GM04503 (cell line): ENCODE measurements at regions not wholly inside any gene's neighbourhood (a gene's known extent, or its start where the extent isn't known, plus 50 kb on each side); places are given as distances from the start of the nearest gene placed in this dataset.
"Not testable (repeated sequence)": the region's sequence is repeated elsewhere in the genome, so short reads cannot be mapped to it uniquely, and the experiment has no call there.

Experiments
- DNase-seq: peaks from one replicate; pipeline ENCODE4 v3.0.0-alpha.2; 2012; ENCODE audit warnings: low read depth

DNA sequence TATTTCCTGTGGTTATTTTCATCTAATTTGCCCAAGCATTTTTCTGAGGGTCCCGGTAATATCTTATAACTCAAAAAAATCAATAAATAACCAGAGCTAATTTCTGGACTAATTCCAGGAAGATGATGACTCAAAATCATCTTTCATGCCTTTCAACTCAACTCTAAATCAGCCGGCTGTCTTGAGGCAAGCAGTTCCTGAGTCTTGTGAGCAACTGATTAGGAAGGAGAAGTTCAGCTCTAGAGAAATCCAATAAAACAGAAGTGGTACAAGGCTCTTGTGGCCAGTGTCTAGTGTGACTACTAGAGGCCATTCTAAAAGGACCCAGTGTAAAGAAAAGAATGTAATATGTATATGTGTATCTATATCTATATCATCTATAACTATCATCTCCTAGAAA is 890.4 kb downstream of the TRIB2 start:
- DNase-seq: no peak

DNA sequence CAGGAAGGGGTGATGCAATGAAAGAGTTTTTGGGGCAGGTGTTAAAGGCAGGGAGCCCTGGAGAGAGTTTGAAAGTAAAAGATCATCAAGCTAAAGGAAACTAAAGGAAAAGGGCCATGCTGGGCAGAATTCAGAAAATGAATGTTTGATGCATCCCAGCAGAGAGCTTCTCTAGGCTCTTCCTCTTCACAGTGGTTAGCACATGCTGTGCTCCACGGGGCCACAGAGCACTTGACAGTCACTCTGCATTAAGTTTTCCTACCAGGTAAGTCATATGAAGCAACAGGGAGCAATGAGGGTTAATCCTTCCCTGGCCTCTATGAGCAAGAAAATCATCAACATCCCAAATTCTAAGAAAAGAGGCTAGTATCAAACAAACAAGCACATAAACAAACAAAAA is 895.2 kb downstream of the TRIB2 start:
- DNase-seq: no peak

DNA sequence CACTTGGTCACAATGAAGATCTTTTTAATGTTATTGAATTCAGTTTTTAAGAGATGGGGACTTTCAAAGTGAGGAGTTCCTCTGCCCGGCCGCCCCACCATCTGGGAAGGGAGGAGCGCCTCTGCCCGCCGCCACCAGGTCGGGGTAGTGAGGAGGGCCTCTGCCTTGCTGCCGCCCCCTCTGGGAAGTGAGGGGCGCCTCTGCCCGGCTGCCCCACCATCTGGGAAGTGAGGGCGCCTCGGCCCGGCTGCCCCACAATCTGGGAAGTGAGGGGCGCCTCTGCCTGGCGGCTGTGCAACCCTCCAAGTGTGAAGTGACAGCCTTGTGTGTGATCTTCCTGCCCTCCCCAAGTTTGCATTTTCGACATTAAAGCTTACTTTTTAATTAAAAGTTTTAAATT is 899.3 kb downstream of the TRIB2 start:
- DNase-seq: no peak

DNA sequence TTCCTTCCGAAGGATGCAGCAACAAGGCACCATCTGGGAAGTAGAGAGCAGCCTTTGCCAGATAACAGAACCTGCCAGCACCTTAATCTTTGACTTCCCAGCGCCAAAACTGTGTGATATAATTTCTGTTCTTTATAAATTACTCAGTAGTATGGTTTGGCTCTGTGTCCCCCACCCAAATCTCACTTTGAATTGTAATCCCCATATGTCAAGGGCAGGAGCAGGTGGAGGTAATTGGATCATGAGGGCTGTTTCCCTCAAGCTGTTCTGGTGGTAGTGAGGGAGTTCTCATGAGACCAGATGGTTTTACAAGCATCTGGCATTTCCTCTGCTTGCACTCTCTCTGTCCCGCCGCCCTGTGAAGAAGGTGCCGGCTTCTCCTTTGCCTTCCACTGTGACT is 899.9 kb downstream of the TRIB2 start:
- DNase-seq: no peak

DNA sequence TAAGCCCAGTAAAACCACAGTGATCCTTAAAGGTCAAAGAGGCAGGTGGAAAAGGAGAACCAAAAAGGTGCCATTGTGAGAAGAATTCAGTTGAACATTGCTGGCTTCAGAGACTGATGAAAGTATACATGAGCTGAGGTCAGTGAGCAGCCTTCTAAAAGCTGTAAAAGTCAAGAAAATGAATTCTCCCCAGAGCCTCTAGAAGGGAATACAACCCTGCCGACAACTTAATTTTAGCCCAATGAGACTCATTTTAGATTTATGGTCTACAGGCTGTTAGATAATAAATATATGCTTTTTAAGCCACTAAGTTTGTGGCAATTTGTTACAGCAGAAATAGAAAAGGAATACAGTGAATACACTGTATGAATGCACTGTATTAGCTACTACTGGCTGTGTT is 911.4 kb downstream of the TRIB2 start:
- no peak for DNase-seq

DNA sequence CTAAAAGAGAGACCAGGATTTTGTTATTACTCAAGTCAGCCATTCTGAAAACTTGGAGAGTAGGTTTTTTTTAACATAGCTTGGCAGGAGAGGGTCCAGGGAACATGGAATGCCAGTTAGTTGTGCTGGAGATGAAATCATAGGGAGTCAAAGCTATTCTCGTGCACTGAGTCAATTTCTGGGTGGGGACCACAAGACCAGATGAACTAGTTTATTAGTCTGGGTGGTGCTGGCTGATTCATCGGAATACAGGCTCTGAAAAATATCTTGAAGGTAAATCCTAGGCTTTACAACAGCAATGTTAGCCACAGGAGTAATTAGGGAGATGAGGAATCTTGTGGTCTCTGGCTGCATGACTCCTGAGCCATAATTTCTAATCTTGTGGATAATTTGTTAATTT is 921.4 kb downstream of the TRIB2 start:
- DNase-seq: no peak

DNA sequence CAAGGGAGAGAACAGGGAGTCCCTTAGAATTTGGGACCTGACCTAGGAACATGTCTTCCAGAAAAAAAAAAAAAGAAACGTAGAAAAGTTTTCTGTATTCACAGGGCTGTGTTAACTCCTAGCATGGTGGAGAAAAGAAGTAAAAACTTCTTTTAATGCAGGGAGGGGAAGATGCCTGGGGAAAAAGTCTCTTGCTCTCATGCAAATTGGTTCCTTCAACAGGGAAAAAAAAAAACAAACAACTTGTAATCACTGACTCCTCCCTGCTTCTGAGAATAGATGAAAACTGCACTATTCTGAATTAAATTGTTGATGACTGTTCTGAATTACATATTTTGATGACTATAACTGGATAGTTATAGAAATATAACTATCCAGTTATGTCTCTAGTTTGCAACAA is 933.2 kb downstream of the TRIB2 start:
- DNase-seq: no peak

DNA sequence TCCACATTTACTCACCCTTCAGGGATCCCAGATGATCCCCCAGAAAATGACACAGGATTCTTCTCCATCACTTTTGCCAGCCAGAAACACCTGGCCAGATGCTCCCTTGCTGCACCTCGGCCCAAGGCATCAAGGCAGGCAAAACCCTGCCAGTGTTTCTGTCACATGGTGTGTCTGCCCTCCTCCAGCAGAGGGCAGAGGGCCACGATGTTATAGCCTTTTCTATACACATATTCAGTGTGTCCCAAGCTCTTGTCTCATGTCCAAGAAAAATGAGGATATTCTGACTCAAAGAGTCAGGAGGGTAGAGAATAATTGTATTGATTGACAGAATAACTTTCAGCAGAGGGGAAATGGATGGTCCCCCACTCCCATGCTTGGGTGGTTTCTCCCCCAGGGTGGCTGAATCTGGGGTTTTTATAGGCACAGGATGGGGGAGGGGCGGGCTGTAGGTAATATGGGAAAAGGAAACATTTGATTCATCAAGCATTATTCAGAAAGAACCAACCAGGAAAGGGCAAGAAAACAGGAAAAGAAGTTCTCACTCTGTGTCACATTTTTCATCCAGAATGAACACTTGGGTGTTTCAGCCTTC is 933.9 kb downstream of the TRIB2 start:
- DNase-seq: no peak

DNA sequence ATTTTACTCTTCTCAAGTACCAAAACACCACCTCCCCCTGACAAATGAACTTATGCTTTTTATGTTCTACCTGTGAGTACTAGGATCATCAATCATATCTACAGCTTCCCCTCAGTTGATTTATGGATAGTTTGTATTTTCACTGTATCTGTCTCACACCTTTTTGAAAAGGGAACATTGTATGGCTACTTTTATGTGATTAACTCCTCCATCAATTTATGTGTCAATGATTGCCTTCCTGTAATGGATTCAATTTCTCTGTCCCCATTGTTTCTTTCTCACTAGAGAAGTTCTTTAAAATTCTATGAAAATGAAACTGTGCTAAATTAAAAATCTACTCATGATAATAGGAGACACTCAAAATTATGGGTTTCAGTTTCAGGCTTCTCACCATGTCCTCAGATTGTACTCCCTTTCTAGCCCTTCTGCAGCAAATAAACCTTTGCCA is 935.0 kb downstream of the TRIB2 start:
- DNase-seq: no peak

DNA sequence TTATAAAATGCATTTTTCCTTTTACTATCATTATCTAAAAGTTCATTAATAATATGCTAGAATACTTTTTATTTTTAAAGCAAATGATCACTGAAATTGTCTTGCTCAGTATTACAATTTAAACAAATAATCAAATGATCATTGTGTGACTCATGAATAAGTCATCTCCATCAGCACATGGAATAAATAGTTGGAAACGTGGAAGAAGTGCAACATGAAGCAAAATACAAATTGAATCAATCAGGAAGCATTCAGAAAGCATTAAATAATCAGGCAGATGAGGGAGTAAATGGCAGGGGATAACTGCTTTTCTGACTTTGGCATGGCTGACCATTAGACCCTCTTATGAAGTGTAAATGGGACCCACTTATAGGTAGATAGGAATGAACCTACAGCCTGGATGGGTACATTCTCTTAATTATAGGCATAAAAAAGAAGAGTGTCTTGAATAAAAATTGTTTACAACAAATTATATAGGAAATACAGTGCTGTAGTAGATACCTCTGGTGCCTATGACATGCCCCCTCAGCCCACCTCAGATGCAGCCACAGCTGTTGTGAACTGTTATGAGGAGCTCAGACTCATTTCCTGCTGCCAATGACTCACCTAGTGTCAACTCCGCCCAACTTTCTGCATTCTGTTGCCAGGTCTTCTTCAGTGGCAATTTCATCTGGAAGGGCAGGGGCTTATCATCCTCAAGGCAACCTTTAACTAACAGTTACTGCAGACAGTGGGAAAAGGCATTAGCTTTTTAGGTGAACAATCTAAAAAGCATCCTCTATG is 936.0 kb downstream of the TRIB2 start:
- DNase-seq: no peak

DNA sequence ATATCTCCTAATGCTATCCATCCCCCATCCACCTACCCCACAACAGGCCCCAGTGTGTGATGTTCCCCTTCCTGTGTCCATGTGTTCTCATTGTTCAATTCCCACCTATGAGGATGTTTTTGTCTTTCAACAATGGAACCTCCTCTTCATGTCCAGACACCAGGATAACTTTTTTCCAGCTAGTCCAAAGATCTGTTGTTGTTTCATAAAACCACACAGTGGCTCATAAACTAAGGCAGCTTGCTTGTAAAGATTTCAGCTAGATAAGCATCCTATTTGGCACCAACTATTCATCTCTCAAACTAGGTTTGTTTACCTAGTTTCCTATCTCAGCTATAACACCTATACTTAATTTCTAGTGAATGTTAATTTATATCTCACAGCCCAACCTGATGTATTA is 937.7 kb downstream of the TRIB2 start:
- no peak for DNase-seq

DNA sequence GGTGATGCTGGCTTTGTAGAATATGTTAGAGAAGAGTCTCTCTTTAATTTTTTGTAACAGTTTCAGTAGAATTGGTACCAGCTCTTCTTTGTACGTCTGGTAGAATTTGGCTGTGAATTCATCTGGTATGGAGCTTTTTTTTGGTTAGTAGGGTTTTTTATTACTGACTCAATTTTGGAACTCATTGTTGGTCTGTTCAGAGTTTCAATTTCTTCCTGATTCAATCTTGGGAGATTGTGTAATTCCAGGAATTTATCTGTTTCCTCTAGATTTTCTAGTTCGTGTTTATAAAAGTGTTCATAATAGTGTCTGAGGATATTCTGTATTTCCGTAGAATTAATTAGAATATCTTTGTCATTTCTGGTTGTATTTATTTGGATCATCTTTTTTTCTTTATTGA is 943.5 kb downstream of the TRIB2 start:
- DNase-seq: no peak

DNA sequence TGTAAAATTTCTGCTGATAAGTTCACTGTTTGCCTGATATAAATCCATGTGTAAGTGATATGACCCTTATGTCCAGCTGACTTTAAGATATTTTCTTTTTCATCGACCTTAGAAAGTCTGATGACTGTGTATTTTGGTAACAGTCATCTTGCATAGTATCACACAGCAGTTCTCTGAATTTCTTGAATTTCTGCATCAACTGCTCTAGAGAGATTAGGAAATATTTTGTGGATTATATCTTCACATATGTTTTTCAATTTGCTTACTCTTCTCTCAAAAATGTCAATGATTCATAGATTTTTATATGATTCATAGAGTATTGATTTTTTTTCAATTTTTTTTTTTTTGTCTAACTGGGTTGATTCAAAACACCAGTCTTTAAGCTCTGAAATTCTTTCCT is 945.3 kb downstream of the TRIB2 start:
- no peak for DNase-seq

DNA sequence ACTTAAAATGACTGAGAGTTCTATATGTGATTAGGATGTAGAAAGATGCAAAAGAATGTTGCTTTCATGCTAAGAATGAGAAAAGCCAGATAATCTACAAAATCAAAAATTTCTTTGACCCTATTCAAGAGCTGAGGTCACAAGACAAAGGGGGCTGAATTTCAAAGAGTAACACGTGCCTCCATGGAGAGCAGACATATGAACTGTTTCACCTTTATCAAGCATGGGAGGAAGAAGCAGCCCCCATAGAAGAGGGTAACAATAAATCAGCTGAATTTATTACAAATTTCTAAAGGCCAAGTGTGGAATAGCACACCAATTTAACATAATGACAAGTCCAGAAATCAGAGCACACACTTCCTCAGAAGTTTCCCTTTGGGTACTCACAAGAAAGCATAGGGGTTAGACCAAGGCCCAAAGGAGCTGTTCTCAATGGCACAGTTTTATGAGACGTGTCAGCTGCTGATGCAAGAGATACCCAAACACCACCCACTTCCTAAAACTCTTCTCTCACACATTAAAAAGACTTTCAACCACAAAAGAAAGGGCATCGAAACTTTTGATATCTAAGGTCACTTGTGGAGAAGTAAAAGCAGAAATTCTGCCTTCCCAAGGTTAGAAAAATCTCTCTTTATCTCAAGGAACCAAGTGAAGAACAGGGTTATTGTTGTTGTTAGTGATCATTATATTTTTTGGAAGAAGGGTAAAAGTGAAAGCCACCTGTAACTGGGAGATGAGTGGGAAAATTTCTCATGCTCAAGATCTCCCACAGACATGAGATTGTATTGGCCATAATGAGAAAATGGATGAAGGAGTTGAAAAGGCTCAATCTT is 950.1 kb downstream of the TRIB2 start:
- DNase-seq: no peak

DNA sequence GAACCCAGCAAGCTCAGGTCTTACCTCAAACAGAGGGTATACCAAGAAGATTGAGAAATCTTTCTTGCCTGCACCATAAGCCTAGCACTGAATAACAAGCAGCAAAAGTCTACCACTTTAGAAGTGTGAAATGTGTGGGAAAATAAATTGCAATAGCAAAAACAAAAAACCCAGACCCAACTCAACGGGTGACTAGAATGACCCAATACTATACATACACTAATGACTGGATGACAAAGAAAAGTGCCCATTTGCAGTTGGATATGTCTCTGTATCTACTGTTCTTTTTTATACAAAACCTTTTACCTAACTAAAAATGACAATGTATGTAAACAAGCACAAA is 950.6 kb downstream of the TRIB2 start:
- no peak for DNase-seq

DNA sequence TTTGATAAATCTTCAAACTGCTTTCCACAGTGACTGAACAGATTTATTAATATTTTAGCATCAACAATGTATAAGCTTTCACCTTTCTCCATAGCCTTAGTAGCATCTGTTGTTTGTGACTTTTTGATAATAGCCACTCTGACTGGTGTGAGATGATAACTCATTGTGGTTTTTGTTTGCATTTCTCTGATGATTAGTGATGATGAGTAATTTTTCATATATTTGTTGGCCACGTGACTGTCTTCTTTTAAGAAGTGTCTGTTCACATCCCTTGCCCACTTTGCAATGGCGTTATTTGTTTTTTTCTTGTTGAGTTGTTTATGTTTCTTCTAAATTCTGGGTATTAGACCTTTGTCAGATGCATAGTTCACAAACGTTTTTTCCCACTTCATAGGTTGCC is 952.9 kb downstream of the TRIB2 start:
- no peak for DNase-seq

DNA sequence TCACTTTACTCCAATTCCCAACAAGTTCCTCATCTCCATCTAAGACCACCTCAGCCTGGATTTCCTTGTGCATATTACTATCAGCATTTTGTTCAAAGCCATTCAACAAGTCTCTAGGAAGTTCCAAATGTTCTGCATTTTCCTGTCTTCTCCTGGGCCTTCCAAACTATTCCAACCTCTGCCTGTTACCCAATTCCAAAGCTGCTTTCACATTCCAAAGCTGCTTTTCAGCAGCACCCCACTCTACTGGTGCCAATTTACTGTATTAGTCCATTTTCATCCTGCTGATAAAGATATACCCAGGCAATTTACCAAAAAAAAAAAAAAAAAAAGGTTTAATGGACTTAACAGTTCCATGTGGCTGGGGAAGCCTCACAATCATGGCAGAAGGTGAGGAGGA is 957.1 kb downstream of the TRIB2 start:
- DNase-seq: not testable (repeated sequence)

DNA sequence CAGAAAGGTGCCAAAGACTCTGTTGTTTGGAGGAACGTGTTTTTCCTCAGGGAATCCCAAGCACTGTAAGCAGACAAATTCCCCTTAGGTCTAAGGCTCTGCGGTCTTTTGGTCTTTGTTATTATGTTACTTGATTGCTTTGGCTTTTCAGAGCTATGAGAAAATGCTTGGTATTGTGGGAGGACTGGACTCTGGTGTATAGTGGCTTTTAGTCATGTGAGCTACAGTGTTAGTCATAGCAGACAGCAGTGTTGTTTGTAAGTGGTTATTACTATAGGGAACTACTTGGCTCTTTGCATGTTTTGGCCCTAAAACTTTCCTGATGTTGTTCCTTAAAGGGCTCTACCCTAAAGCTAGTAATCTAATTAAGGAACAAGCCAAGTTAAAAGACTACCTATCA is 956.2 kb upstream of the LRATD1 start:
- peak; percentile 26 for DNase-seq

DNA sequence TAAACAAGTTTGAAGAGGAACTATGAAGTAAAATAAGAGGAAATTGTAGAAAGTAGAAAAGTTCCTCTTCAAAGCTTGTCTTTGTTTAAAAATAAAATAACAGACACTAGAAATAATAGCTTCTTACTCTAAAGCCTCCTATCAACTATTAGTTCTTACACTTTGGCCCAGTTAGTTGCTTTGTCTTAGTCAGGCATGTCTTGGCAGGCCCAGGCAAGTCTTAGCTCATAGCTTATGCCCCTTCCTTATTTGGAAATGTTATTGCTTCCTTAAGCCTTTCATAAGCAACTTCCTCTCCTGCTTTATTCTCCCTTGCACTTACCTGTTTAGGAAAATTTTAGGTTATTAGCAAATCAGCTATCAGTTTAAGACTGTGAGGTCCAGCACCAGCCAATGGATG is 950.6 kb upstream of the LRATD1 start:
- no peak for DNase-seq

DNA sequence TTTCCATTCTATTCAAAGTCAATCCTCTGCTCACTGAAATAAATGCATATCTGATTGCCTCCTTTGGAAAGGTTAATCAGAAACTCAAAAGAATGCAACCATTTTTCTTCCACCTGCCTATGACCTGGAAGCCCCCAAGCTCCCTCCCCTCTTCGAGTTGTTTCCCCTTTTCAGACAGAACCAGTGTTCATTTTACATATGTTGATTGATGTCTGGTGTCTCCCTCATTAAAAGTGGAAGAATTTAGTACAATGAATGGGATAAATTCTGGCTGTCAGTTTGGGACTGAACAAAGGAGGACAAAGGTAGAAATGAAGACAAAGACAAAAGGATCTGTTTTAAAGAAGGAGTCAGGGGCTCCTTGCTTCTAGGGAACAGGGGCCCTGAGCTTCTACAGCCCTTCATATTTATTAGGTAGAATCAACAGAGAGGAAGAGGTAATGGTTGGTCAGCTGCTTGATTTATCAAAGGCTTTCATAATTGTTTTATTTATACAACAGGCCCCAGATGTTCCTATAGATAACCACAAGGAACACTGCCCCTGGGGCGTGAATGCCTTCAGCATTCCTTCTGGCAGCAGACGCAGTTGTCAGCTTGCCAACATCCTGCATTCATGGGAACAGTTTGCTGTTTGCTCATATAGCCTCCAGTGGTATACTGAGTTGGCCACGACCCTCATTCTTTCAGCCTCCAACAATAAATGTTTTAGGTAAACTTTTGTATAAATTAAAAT is 949.8 kb upstream of the LRATD1 start:
- no peak for DNase-seq

DNA sequence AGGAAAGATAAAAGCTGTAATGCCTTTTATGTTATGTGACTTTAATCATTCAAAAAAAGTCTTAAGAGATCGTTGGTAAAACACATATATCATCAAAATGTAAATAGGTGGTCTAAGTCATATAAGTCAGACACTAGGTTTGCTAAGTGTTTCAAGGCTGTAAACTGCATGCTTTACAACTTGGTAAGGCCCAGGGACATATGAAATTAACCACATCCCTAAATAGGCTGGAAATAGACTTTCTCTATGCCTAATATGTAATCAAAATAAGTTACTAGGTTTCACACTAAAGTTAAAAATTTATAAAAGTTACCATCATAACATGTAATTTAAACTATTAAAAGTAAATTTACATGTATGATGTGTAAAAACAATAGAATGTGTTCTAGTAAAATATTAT is 946.3 kb upstream of the LRATD1 start:
- DNase-seq: no peak

DNA sequence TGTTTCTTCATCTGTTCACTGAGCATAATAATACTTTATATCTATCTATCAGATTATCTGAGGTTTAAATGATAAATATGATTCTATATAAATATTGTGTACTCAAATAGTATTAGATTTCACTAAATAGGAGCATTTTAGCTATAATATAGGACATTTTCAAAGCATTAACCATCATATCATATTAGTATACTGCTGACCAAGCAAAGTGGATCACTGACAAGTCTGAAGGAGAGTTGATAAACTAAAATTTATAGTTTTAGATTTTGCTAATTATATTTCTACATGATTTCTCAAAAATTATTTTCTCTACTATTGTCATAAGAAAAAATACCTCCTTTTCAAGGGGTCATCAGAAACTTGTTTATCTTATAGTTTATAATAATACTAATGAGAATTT is 937.8 kb upstream of the LRATD1 start:
- no peak for DNase-seq

DNA sequence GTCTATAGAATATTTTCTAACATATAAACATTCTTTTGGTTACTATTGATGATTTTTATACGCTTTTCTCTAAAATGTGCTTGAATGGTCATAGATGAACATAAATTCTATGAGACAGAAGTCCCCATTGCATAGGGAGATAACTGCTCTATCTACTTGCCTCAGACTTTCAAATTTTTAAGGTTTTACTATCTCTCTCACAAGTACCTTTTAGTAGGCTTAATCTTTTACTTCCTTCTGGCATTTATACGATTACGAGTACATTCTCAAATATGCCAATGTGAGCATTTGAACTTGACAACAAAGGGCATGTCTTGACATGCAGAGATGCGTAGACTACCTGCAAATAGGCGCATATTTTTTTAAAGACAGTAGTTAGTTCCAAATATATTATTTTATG is 935.9 kb upstream of the LRATD1 start:
- no peak for DNase-seq
